H1 (cell line): ENCODE measurements at regions not wholly inside any gene's neighbourhood (a gene's known extent, or its start where the extent isn't known, plus 50 kb on each side); places are given as distances from the start of the nearest gene placed in this dataset.

Experiments
- CTBP2 ChIP-seq: IDR thresholded peaks from 2 replicates; pipeline ENCODE4 v1.7.0; 2011; ENCODE audit warnings: borderline replicate concordance, mild to moderate bottlenecking, moderate library complexity, mixed read lengths, low read length; ENCODE audit not compliant: insufficient read depth, insufficient read length
- FOSL1 ChIP-seq: IDR thresholded peaks from 2 replicates; pipeline ENCODE4 v1.6.1; 2011; ENCODE audit warnings: mild to moderate bottlenecking, low read depth, low read length, moderate library complexity; ENCODE audit not compliant: insufficient read depth
- KDM4A ChIP-seq: IDR thresholded peaks from one replicate; pipeline ENCODE4 v1.7.1; 2012; ENCODE audit warnings: low read depth, mild to moderate bottlenecking, moderate library complexity, low read length, inconsistent platforms; ENCODE audit not compliant: severe bottlenecking
- NANOG ChIP-seq: IDR thresholded peaks from 2 replicates; pipeline ENCODE4 v1.6.1; 2011; ENCODE audit warnings: low read length, low read depth, mild to moderate bottlenecking, inconsistent platforms; ENCODE audit not compliant: insufficient read depth, poor library complexity, severe bottlenecking
- TF ChIP-seq, protein P1 (sequence below): IDR thresholded peaks from 2 replicates; pipeline ENCODE4 v1.6.1; 2011; ENCODE audit warnings: low read depth, mild to moderate bottlenecking, low read length; ENCODE audit not compliant: insufficient read depth

- TF ChIP-seq NANOG, result no peak
- no peak for TF ChIP-seq CTBP2
- no peak for TF ChIP-seq KDM4A
- TF ChIP-seq, protein P1, sequence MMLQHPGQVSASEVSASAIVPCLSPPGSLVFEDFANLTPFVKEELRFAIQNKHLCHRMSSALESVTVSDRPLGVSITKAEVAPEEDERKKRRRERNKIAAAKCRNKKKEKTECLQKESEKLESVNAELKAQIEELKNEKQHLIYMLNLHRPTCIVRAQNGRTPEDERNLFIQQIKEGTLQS, result no peak
- no peak for TF ChIP-seq FOSL1
These were observed 608.2 kb upstream of the CCDC54 start (continued) for GRCh38 chr3:106768941-106769480.
